SK-N-SH (cell line): ENCODE measurements at regions not wholly inside any gene's neighbourhood (a gene's known extent, or its start where the extent isn't known, plus 50 kb on each side); places are given as distances from the start of the nearest gene placed in this dataset.

Experiments
- CTCF ChIA-PET: fragments of 300-600, 350-600 bp; formaldehyde crosslinking; extraction: SDS; loops from one replicate; lab custom pipeline; 2021; lab: Yijun Ruan, JAX
- POLR2A ChIA-PET: fragments of 350-600 bp; sonication (Branson Sonifier 250); formaldehyde crosslinking; extraction: SDS; loops from one replicate; lab custom pipeline; 2020; ENCODE audit warnings: antibody characterized with exemption, inconsistent platforms; lab: Yijun Ruan, JAX
- DNase-seq: peaks from one replicate; pipeline ENCODE4 v3.0.0; 2012
- H2AFZ ChIP-seq: fragments of 200-600 bp; sonication (generic); 2 replicates; pipeline ENCODE4 v1.8.1; 2016; ENCODE audit warnings: antibody characterized with exemption, mild to moderate bottlenecking, low read depth
- H3F3A ChIP-seq: fragments of 200-600 bp; sonication (generic); replicated peaks from 2 replicates; pipeline ENCODE3; 2016; ENCODE audit warnings: antibody characterized with exemption, mild to moderate bottlenecking; ENCODE audit not compliant: insufficient read depth
- H3K27ac ChIP-seq, 2 experiments: fragments of 200-500 bp in 1 of 2; fragments of 200-600 bp in 1 of 2; sonication (Bioruptor generic) in 1 of 2; sonication (generic), shearing (Covaris generic) in 1 of 2; 2 replicates each; pipeline versions ENCODE4 v1.5.1 to v1.6.1; 2014 to 2016; ENCODE audit warnings: low read depth in 2 of 2, inconsistent platforms in 1 of 2, low read length in 1 of 2, mild to moderate bottlenecking in 1 of 2, mixed read lengths in 1 of 2
- H3K27me3 ChIP-seq: fragments of 200-600 bp; sonication (generic), shearing (Covaris generic); 2 replicates; pipeline ENCODE4 v1.6.1; 2016; ENCODE audit warnings: mixed run types; ENCODE audit not compliant: insufficient read depth
- H3K36me3 ChIP-seq, 2 experiments: fragments of 200-500 bp in 1 of 2; fragments of 200-600 bp in 1 of 2; sonication (Bioruptor generic) in 1 of 2; sonication (generic) in 1 of 2; replicated peaks in 1 of 2; 2 replicates each; pipeline versions ENCODE3 to v1.5.1; 2014 to 2016; ENCODE audit warnings: low read length in 1 of 2, mild to moderate bottlenecking in 1 of 2; ENCODE audit not compliant: insufficient read depth in 2 of 2, control insufficient read depth in 1 of 2
- H3K4me1 ChIP-seq, 2 experiments: fragments of 200-500 bp in 1 of 2; fragments of 200-600 bp in 1 of 2; sonication (Bioruptor generic) in 1 of 2; sonication (generic), shearing (Covaris generic) in 1 of 2; 2 replicates each; pipeline versions ENCODE4 v1.5.1 to v1.6.1; 2014 to 2016; ENCODE audit warnings: low read depth in 1 of 2, low read length in 1 of 2, mixed run types in 1 of 2; ENCODE audit not compliant: insufficient read depth in 2 of 2, control insufficient read depth in 1 of 2
- H3K4me2 ChIP-seq: fragments of 200-600 bp; sonication (generic), shearing (Covaris generic); 2 replicates; pipeline ENCODE4 v1.6.1; 2017; ENCODE audit warnings: mixed run types
- H3K4me3 ChIP-seq, 2 experiments: fragments of 200-500 bp in 1 of 2; fragments of 200-600 bp in 1 of 2; sonication (Bioruptor generic) in 1 of 2; sonication (generic), shearing (Covaris generic) in 1 of 2; 2 replicates each; pipeline versions ENCODE4 v1.5.1 to v1.8.1; 2014 to 2016; ENCODE audit warnings: low read depth in 2 of 2, inconsistent platforms in 1 of 2, low read length in 1 of 2, mild to moderate bottlenecking in 1 of 2, mixed read lengths in 1 of 2, moderate library complexity in 1 of 2
- H3K79me2 ChIP-seq: fragments of 200-600 bp; sonication (generic); 2 replicates; pipeline ENCODE4 v1.8.1; 2017; ENCODE audit warnings: mild to moderate bottlenecking; ENCODE audit not compliant: insufficient read depth
- H3K9ac ChIP-seq: fragments of 200-600 bp; sonication (generic); 2 replicates; pipeline ENCODE4 v1.6.1; 2017; ENCODE audit warnings: mixed run types
- H3K9me2 ChIP-seq: fragments of 200-600 bp; sonication (generic); 2 replicates; pipeline ENCODE4 v1.6.1; 2017; ENCODE audit warnings: mixed run types
- H3K9me3 ChIP-seq: fragments of 200-600 bp; sonication (generic); 2 replicates; pipeline ENCODE4 v1.6.1; 2017; ENCODE audit warnings: mixed run types, mild to moderate bottlenecking, moderate library complexity
- H4K20me1 ChIP-seq: fragments of 200-600 bp; sonication (generic); 2 replicates; pipeline ENCODE4 v1.6.1; 2017; ENCODE audit warnings: mild to moderate bottlenecking, mixed run types; ENCODE audit not compliant: insufficient read depth
- CTCF ChIP-seq: fragments of 200-600 bp; sonication (generic); IDR thresholded peaks from 2 replicates; pipeline ENCODE4 v1.6.1; 2017; ENCODE audit warnings: antibody characterized with exemption, mild to moderate bottlenecking, moderate library complexity
- EZH2phosphoT487 ChIP-seq: fragments of 200-600 bp; sonication (generic); IDR thresholded peaks from 2 replicates; pipeline ENCODE4 v1.6.1; 2017; ENCODE audit warnings: low read depth, mixed run types, mild to moderate bottlenecking, antibody characterized with exemption, moderate library complexity, borderline replicate concordance
- FOSL2 ChIP-seq: IDR thresholded peaks from 2 replicates; pipeline ENCODE4 v1.4.0; 2012; ENCODE audit warnings: low read depth, mild to moderate bottlenecking, moderate library complexity, borderline replicate concordance
- FOXM1 ChIP-seq: IDR thresholded peaks from 2 replicates; pipeline ENCODE4 v1.4.0; 2012; ENCODE audit warnings: low read depth, mild to moderate bottlenecking
- GATA2 ChIP-seq: sonication (generic); formaldehyde crosslinking; IDR thresholded peaks from 2 replicates; pipeline ENCODE4 v1.5.0; 2020; ENCODE audit warnings: mild to moderate bottlenecking, missing genetic modification reagents
- JUND ChIP-seq: IDR thresholded peaks from 2 replicates; pipeline ENCODE4 v1.4.0; 2012
- MXI1 ChIP-seq: IDR thresholded peaks from 2 replicates; pipeline ENCODE4 v1.6.1; 2012; ENCODE audit warnings: mild to moderate bottlenecking, low read depth, low read length, improper control_type of control experiment
- POLR2AphosphoS5 ChIP-seq: IDR thresholded peaks from 2 replicates; pipeline ENCODE4 v1.6.1; 2012; ENCODE audit warnings: low read depth, low read length
- SMC3 ChIP-seq: IDR thresholded peaks from 2 replicates; pipeline ENCODE4 v1.6.1; 2012; ENCODE audit warnings: low read depth, low read length, improper control_type of control experiment
- TAF1 ChIP-seq: IDR thresholded peaks from 2 replicates; pipeline ENCODE4 v1.6.1; 2012; ENCODE audit warnings: low read depth, mild to moderate bottlenecking, low read length, moderate library complexity, borderline replicate concordance
- TEAD4 ChIP-seq: IDR thresholded peaks from 2 replicates; pipeline ENCODE4 v1.4.0; 2012; ENCODE audit warnings: mild to moderate bottlenecking, borderline replicate concordance; ENCODE audit not compliant: insufficient read depth
- USF1 ChIP-seq: IDR thresholded peaks from 2 replicates; pipeline ENCODE4 v1.4.0; 2012; ENCODE audit warnings: low read depth, borderline replicate concordance
- YY1 ChIP-seq: IDR thresholded peaks from 2 replicates; pipeline ENCODE4 v1.4.0; 2012; ENCODE audit warnings: low read depth, mild to moderate bottlenecking
- WGBS: methylation state at CpG from one replicate; pipeline ENCODE4 v1.1.6; 2017; ENCODE audit warnings: low lambda C conversion rate; 5-methylcytosine and 5-hydroxymethylcytosine counted together
- TF ChIP-seq, protein P1 (sequence below): fragments of 150-350 bp; IDR thresholded peaks from 2 replicates; pipeline ENCODE4 v1.6.1; 2016; ENCODE audit warnings: mild to moderate bottlenecking, low read depth, low read length
- TF ChIP-seq, protein P2 (sequence below): IDR thresholded peaks from 2 replicates; pipeline ENCODE4 v1.4.0; 2012; ENCODE audit warnings: low read depth, borderline replicate concordance
- TF ChIP-seq, protein P3 (sequence below): IDR thresholded peaks from 2 replicates; pipeline ENCODE4 v1.4.0; 2012; ENCODE audit warnings: low read depth

DNA sequence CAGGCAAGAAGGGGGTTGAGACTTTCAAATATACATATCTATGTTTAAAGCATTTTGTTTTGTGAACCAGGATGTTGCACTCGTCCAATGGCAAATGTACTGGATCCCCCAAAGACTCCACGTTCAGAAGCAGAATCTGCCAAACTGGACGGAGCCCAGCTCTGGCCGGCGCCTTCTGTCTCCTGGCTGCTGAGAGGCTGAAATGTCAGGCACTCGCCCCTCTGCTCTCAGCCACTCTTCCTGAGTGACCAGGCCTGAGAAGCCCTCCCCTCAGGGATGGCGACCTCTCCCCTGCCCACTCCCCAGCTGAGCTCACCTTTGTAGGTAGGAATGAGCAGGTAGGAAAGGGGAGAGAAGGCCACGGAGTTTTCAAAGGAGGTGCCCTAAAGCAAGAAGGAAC, 187.5 kb upstream of the FOXF1 start:
- Histone ChIP-seq H3K9ac (no peak overlapping the region), H3K9me3 (no peaks in the 10 kb centered on the region), H3K4me2 (no peak overlapping the region), H3K27me3 (peaks cover 71% of the 10 kb centered on the region), H4K20me1 (no peaks in the 10 kb centered on the region), H3K4me1 (no peaks in the 10 kb centered on the region), H3K4me3 (no peak overlapping the region), H2AFZ (no peak overlapping the region), H3K36me3 (no peaks in the 10 kb centered on the region), H3K27ac (no peak overlapping the region), H3K9me2 (no peaks in the 10 kb centered on the region), H3K79me2 (no peaks in the 10 kb centered on the region), H3F3A (no peaks in the 10 kb centered on the region)
- 3% methylated on average over 4 of the region's 8 CpGs for WGBS
- CTCF ChIA-PET, result no interaction called here
- no peak for TF ChIP-seq TEAD4
- no peak for TF ChIP-seq EZH2phosphoT487
- no peak for TF ChIP-seq FOSL2
- no peak for TF ChIP-seq FOXM1
- TF ChIP-seq SMC3, result no peak
- no peak for TF ChIP-seq GATA2 (CRISPR knock-in tag)
- TF ChIP-seq YY1, result no peak
- TF ChIP-seq JUND, result no peak
- no peak for TF ChIP-seq CTCF
- no peak for TF ChIP-seq POLR2AphosphoS5
- TF ChIP-seq, protein P1, sequence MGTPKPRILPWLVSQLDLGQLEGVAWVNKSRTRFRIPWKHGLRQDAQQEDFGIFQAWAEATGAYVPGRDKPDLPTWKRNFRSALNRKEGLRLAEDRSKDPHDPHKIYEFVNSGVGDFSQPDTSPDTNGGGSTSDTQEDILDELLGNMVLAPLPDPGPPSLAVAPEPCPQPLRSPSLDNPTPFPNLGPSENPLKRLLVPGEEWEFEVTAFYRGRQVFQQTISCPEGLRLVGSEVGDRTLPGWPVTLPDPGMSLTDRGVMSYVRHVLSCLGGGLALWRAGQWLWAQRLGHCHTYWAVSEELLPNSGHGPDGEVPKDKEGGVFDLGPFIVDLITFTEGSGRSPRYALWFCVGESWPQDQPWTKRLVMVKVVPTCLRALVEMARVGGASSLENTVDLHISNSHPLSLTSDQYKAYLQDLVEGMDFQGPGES, result no peak
- TF ChIP-seq USF1, result no peak
- TF ChIP-seq, protein P2, sequence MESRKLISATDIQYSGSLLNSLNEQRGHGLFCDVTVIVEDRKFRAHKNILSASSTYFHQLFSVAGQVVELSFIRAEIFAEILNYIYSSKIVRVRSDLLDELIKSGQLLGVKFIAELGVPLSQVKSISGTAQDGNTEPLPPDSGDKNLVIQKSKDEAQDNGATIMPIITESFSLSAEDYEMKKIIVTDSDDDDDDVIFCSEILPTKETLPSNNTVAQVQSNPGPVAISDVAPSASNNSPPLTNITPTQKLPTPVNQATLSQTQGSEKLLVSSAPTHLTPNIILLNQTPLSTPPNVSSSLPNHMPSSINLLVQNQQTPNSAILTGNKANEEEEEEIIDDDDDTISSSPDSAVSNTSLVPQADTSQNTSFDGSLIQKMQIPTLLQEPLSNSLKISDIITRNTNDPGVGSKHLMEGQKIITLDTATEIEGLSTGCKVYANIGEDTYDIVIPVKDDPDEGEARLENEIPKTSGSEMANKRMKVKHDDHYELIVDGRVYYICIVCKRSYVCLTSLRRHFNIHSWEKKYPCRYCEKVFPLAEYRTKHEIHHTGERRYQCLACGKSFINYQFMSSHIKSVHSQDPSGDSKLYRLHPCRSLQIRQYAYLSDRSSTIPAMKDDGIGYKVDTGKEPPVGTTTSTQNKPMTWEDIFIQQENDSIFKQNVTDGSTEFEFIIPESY, result no peak
- TF ChIP-seq, protein P3, sequence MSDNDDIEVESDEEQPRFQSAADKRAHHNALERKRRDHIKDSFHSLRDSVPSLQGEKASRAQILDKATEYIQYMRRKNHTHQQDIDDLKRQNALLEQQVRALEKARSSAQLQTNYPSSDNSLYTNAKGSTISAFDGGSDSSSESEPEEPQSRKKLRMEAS, result no peak
- TF ChIP-seq TAF1, result no peak
- TF ChIP-seq MXI1, result no peak
- POLR2A ChIA-PET, result no interaction called here
- no peak for DNase-seq
